ENCODE measurements at regions not wholly inside any gene's neighbourhood (a gene's known extent, or its start where the extent isn't known, plus 50 kb on each side); places are given as distances from the start of the nearest gene placed in this dataset.
A peak's percentile ranks its signal among the peaks of the same experiment; 100 is the strongest.

- ATAC-seq (replicated peaks in 1 of 2) = no peak
Measured at GRCh38 chr15:57870667-57871066, 164.2 kb downstream of the POLR2M start.

GRCh38 chr15:57872281-57873030 is 165.9 kb downstream of the POLR2M start:
- no peak overlapping the region for H3K4me3 Mint-ChIP-seq
- peaks cover 9% of the 10 kb centered on the region for H3K4me1 Mint-ChIP-seq (ENCODE audit: low read depth)
- peaks cover 7 to 8% of the 10 kb centered on the region in 2 donors for H3K9me3 Mint-ChIP-seq
- H3K27me3 Mint-ChIP-seq (ENCODE audit: low read depth) = peaks cover 61% of the 10 kb centered on the region
- DNase-seq (no peak), ATAC-seq (replicated peaks in 1 of 2) (no peak)
- H3K36me3 Mint-ChIP-seq (ENCODE audit: insufficient read depth in 2 of 2) = peaks cover 3 to 6% of the 10 kb centered on the region in 2 donors
- no peak overlapping the region for H3K27ac Mint-ChIP-seq

More at GRCh38 chr15:57870667-57871066, 164.2 kb downstream of the POLR2M start:
- no peak for DNase-seq
- Mint-ChIP-seq H3K36me3 (ENCODE audit: insufficient read depth in 2 of 2) (peaks cover 3 to 6% of the 10 kb centered on the region in 2 donors), H3K27me3 (ENCODE audit: low read depth) (peaks cover 72% of the 10 kb centered on the region), H3K4me3 (no peak overlapping the region), H3K27ac (no peak overlapping the region), H3K9me3 (peaks cover 7 to 8% of the 10 kb centered on the region in 2 donors), H3K4me1 (ENCODE audit: low read depth) (peaks cover 9% of the 10 kb centered on the region)

- Mint-ChIP-seq H3K27ac (no peak overlapping the region), H3K27me3 (ENCODE audit: low read depth) (peaks cover 49% of the 10 kb centered on the region), H3K4me3 (no peak overlapping the region), H3K9me3 (peaks cover 7 to 8% of the 10 kb centered on the region in 2 donors), H3K4me1 (ENCODE audit: low read depth) (no peaks in the 10 kb centered on the region), H3K36me3 (ENCODE audit: insufficient read depth in 2 of 2) (peaks cover 3 to 6% of the 10 kb centered on the region in 2 donors)
- ATAC-seq (replicated peaks in 1 of 2) (no peak), DNase-seq (no peak)
Measured at GRCh38 chr15:57873564-57874209, 167.2 kb downstream of the POLR2M start.

GRCh38 chr15:57875347-57875746 is 168.8 kb downstream of the POLR2M start:
- no peak for DNase-seq
- H3K36me3 Mint-ChIP-seq (ENCODE audit: insufficient read depth in 2 of 2) = peaks cover 2 to 6% of the 10 kb centered on the region in 2 donors
- H3K27me3 Mint-ChIP-seq (ENCODE audit: low read depth) = peaks cover 36% of the 10 kb centered on the region
- H3K27ac Mint-ChIP-seq = peak overlapping the region; percentile 87
- H3K4me1 Mint-ChIP-seq (ENCODE audit: low read depth) = no peaks in the 10 kb centered on the region
- no peak overlapping the region for H3K4me3 Mint-ChIP-seq
- peaks cover 7 to 8% of the 10 kb centered on the region in 2 donors for H3K9me3 Mint-ChIP-seq
- ATAC-seq (replicated peaks in 1 of 2) = no peak

GRCh38 chr15:57878573-57878972 is 172.1 kb downstream of the POLR2M start:
- ATAC-seq (replicated peaks in 1 of 2) = no peak
- peaks cover 2 to 6% of the 10 kb centered on the region in 2 donors for H3K36me3 Mint-ChIP-seq (ENCODE audit: insufficient read depth in 2 of 2)
- DNase-seq = no peak
- no peak overlapping the region for H3K4me3 Mint-ChIP-seq
- peaks cover 7 to 8% of the 10 kb centered on the region in 2 donors for H3K9me3 Mint-ChIP-seq
- peaks cover 8% of the 10 kb centered on the region for H3K27me3 Mint-ChIP-seq (ENCODE audit: low read depth)
- no peaks in the 10 kb centered on the region for H3K4me1 Mint-ChIP-seq (ENCODE audit: low read depth)
- no peak overlapping the region for H3K27ac Mint-ChIP-seq

- H3K36me3 Mint-ChIP-seq (ENCODE audit: insufficient read depth in 2 of 2) = no peaks in the 10 kb centered on the region
- no peak for ATAC-seq (replicated peaks in 1 of 2)
- H3K4me3 Mint-ChIP-seq = no peak overlapping the region
- H3K27ac Mint-ChIP-seq = no peak overlapping the region
- H3K9me3 Mint-ChIP-seq = no peaks in the 10 kb centered on the region
- H3K27me3 Mint-ChIP-seq (ENCODE audit: low read depth) = no peaks in the 10 kb centered on the region
- H3K4me1 Mint-ChIP-seq (ENCODE audit: low read depth) = no peaks in the 10 kb centered on the region
- DNase-seq = no peak
Measured at GRCh38 chr15:57881361-57881760, 174.8 kb downstream of the POLR2M start.

- H3K27ac Mint-ChIP-seq = no peak overlapping the region
- no peak for ATAC-seq (replicated peaks in 1 of 2)
- H3K4me1 Mint-ChIP-seq (ENCODE audit: low read depth) = no peaks in the 10 kb centered on the region
- no peak overlapping the region for H3K4me3 Mint-ChIP-seq
- no peak for DNase-seq
- no peaks in the 10 kb centered on the region for H3K9me3 Mint-ChIP-seq
- no peaks in the 10 kb centered on the region for H3K27me3 Mint-ChIP-seq (ENCODE audit: low read depth)
- H3K36me3 Mint-ChIP-seq (ENCODE audit: insufficient read depth in 2 of 2) = no peaks in the 10 kb centered on the region
Measured at GRCh38 chr15:57881972-57882371, 175.5 kb downstream of the POLR2M start.

- Mint-ChIP-seq H3K4me1 (ENCODE audit: low read depth) (no peaks in the 10 kb centered on the region), H3K36me3 (ENCODE audit: insufficient read depth in 2 of 2) (no peaks in the 10 kb centered on the region), H3K27me3 (ENCODE audit: low read depth) (no peaks in the 10 kb centered on the region), H3K4me3 (no peak overlapping the region), H3K27ac (no peak overlapping the region), H3K9me3 (no peaks in the 10 kb centered on the region)
- DNase-seq (no peak), ATAC-seq (replicated peaks in 1 of 2) (no peak)
Measured at GRCh38 chr15:57883701-57884100, 177.2 kb downstream of the POLR2M start.

- DNase-seq = no peak
- no peaks in the 10 kb centered on the region for H3K27me3 Mint-ChIP-seq (ENCODE audit: low read depth)
Measured at GRCh38 chr15:57884936-57885335, 178.4 kb downstream of the POLR2M start.

GRCh38 chr15:57885435-57885834 is 178.9 kb downstream of the POLR2M start:
- H3K36me3 Mint-ChIP-seq (ENCODE audit: insufficient read depth in 2 of 2) = no peaks in the 10 kb centered on the region
- no peak overlapping the region for H3K27ac Mint-ChIP-seq
- H3K4me1 Mint-ChIP-seq (ENCODE audit: low read depth) = no peaks in the 10 kb centered on the region
- H3K27me3 Mint-ChIP-seq (ENCODE audit: low read depth) = no peaks in the 10 kb centered on the region
- no peak overlapping the region for H3K4me3 Mint-ChIP-seq
- DNase-seq = no peak
- ATAC-seq (replicated peaks in 1 of 2) = no peak
- no peaks in the 10 kb centered on the region for H3K9me3 Mint-ChIP-seq

More at GRCh38 chr15:57884936-57885335, 178.4 kb downstream of the POLR2M start:
- H3K4me1 Mint-ChIP-seq (ENCODE audit: low read depth) = no peaks in the 10 kb centered on the region
- no peak overlapping the region for H3K27ac Mint-ChIP-seq
- H3K36me3 Mint-ChIP-seq (ENCODE audit: insufficient read depth in 2 of 2) = no peaks in the 10 kb centered on the region
- H3K4me3 Mint-ChIP-seq = no peak overlapping the region
- no peaks in the 10 kb centered on the region for H3K9me3 Mint-ChIP-seq
- no peak for ATAC-seq (replicated peaks in 1 of 2)

- ATAC-seq (replicated peaks in 1 of 2) (no peak), DNase-seq (no peak)
- Mint-ChIP-seq H3K27ac (no peak overlapping the region), H3K9me3 (no peaks in the 10 kb centered on the region), H3K4me3 (no peak overlapping the region), H3K36me3 (ENCODE audit: insufficient read depth in 2 of 2) (no peaks in the 10 kb centered on the region), H3K4me1 (ENCODE audit: low read depth) (no peaks in the 10 kb centered on the region), H3K27me3 (ENCODE audit: low read depth) (peaks cover 5% of the 10 kb centered on the region)
Measured at GRCh38 chr15:57887825-57888224, 177.7 kb downstream of the ALDH1A2 start.

GRCh38 chr15:57890351-57890750 is 175.2 kb downstream of the ALDH1A2 start:
- DNase-seq (no peak), ATAC-seq (replicated peaks in 1 of 2) (no peak)
- no peaks in the 10 kb centered on the region for H3K36me3 Mint-ChIP-seq (ENCODE audit: insufficient read depth in 2 of 2)
- H3K9me3 Mint-ChIP-seq = no peaks in the 10 kb centered on the region
- H3K27me3 Mint-ChIP-seq (ENCODE audit: low read depth) = peaks cover 5% of the 10 kb centered on the region
- H3K27ac Mint-ChIP-seq = no peak overlapping the region
- no peaks in the 10 kb centered on the region for H3K4me1 Mint-ChIP-seq (ENCODE audit: low read depth)
- H3K4me3 Mint-ChIP-seq = no peak overlapping the region

- H3K27ac Mint-ChIP-seq = no peak overlapping the region
Measured at GRCh38 chr15:57890878-57891277, 174.6 kb downstream of the ALDH1A2 start.

More at GRCh38 chr15:57890878-57891277, 174.6 kb downstream of the ALDH1A2 start:
- ATAC-seq (replicated peaks in 1 of 2) = no peak
- Mint-ChIP-seq H3K36me3 (ENCODE audit: insufficient read depth in 2 of 2) (no peaks in the 10 kb centered on the region), H3K4me1 (ENCODE audit: low read depth) (no peaks in the 10 kb centered on the region), H3K4me3 (no peak overlapping the region), H3K27me3 (ENCODE audit: low read depth) (peaks cover 5% of the 10 kb centered on the region), H3K9me3 (no peaks in the 10 kb centered on the region)
- no peak for DNase-seq
